K562 (cell line): ENCODE measurements at regions not wholly inside any gene's neighbourhood (a gene's known extent, or its start where the extent isn't known, plus 50 kb on each side); places are given as distances from the start of the nearest gene placed in this dataset.
A peak's percentile ranks its signal among the peaks of the same experiment; 100 is the strongest.

Experiments
- ATF3 ChIP-seq, 2 experiments: fragments of 450-650 bp in 1 of 2; sonication (generic) in 1 of 2; formaldehyde crosslinking in 1 of 2; IDR thresholded peaks in 1 of 2; conservative IDR thresholded peaks in 1 of 2; 2 replicates each; pipeline versions ENCODE4 v1.6.1 to v1.8.1; 2016 to 2023; ENCODE audit warnings: mild to moderate bottlenecking in 2 of 2, moderate library complexity in 2 of 2, inconsistent platforms in 1 of 2, missing genetic modification reagents in 1 of 2
- CBFA2T3 ChIP-seq: fragments of 450-650 bp; IDR thresholded peaks from 2 replicates; pipeline ENCODE4 v1.6.1; 2017
- CBX1 ChIP-seq: sonication (generic); IDR thresholded peaks from 2 replicates; pipeline ENCODE4 v1.6.1; 2016; ENCODE audit warnings: antibody characterized with exemption, low read depth, mild to moderate bottlenecking
- CHCHD3 ChIP-seq: fragments of 250-450 bp; sonication (Bioruptor Pico); IDR thresholded peaks from 2 replicates; pipeline ENCODE4 v2.1.2; 2022; ENCODE audit warnings: mild to moderate bottlenecking
- DNMT1 ChIP-seq: fragments of 450-650 bp; IDR thresholded peaks from 2 replicates; pipeline ENCODE4 v1.6.1; 2016; ENCODE audit warnings: antibody characterized with exemption, mild to moderate bottlenecking
- FOXP4 ChIP-seq: sonication (generic); formaldehyde crosslinking; IDR thresholded peaks from 2 replicates; pipeline ENCODE4 v1.8.0; 2022; ENCODE audit warnings: mild to moderate bottlenecking, missing genetic modification reagents, borderline replicate concordance
- HMG20A ChIP-seq: fragments of 450-650 bp; formaldehyde crosslinking; conservative IDR thresholded peaks from 2 replicates; pipeline ENCODE4 v1.4.0; 2020; ENCODE audit warnings: mild to moderate bottlenecking, mixed read lengths
- HMG20B ChIP-seq: fragments of 250-450 bp; sonication (Bioruptor Pico); IDR thresholded peaks from 2 replicates; pipeline ENCODE4 v1.5.0; 2021; ENCODE audit warnings: mild to moderate bottlenecking
- MLLT1 ChIP-seq, 2 experiments: fragments of 450-650 bp; IDR thresholded peaks; 2 replicates each; pipeline ENCODE4 v1.6.1; 2016
- NFRKB ChIP-seq: fragments of 450-650 bp; IDR thresholded peaks from 2 replicates; pipeline ENCODE4 v1.6.1; 2016; ENCODE audit warnings: low read depth
- NFYB ChIP-seq: IDR thresholded peaks from 2 replicates; pipeline ENCODE4 v1.6.1; 2011; ENCODE audit warnings: mild to moderate bottlenecking, moderate library complexity; ENCODE audit not compliant: insufficient read length; ENCODE audit errors: extremely low read depth
- NR4A1 ChIP-seq, 2 experiments: fragments of 250-450 bp in 1 of 2; fragments of 450-650 bp in 1 of 2; sonication (Bioruptor Pico) in 1 of 2; IDR thresholded peaks; 2 replicates each; pipeline versions ENCODE4 v1.4.0 to v1.6.1; 2016 to 2020; ENCODE audit warnings: mild to moderate bottlenecking in 2 of 2, missing compliant biosample characterization in 1 of 2, missing genetic modification characterization in 1 of 2, moderate library complexity in 1 of 2
- RB1 ChIP-seq: fragments of 450-650 bp; IDR thresholded peaks from 2 replicates; pipeline ENCODE4 v1.6.1; 2017; ENCODE audit warnings: low read depth, mild to moderate bottlenecking
- SETDB1 ChIP-seq: IDR thresholded peaks from one replicate; pipeline ENCODE4 v1.6.1; 2012; ENCODE audit warnings: low read length, control low read depth, inconsistent platforms
- SP1 ChIP-seq: sonication (generic); formaldehyde crosslinking; IDR thresholded peaks from 2 replicates; pipeline ENCODE4 v1.8.1; 2022; ENCODE audit warnings: mild to moderate bottlenecking, missing genetic modification reagents
- TAL1 ChIP-seq: fragments of 450-650 bp; IDR thresholded peaks from 2 replicates; pipeline ENCODE4 v1.6.1; 2016; ENCODE audit warnings: mild to moderate bottlenecking
- TEAD1 ChIP-seq, 2 experiments: fragments of 450-650 bp in 1 of 2; sonication (generic) in 1 of 2; formaldehyde crosslinking; IDR thresholded peaks; 2 replicates each; pipeline versions ENCODE4 v1.4.0 to v1.8.0; 2020 to 2022; ENCODE audit warnings: mild to moderate bottlenecking in 2 of 2, missing genetic modification reagents in 1 of 2
- TSHZ1 ChIP-seq: fragments of 250-450 bp; sonication (Bioruptor Pico); IDR thresholded peaks from 2 replicates; pipeline ENCODE4 v1.4.0; 2020; ENCODE audit warnings: mild to moderate bottlenecking, moderate library complexity
- ZNF3 ChIP-seq: fragments of 250-450 bp; sonication (Bioruptor Pico); IDR thresholded peaks from 2 replicates; pipeline ENCODE4 v1.5.0; 2021; ENCODE audit warnings: mild to moderate bottlenecking, moderate library complexity
- ZNF311 ChIP-seq: fragments of 250-450 bp; sonication (Bioruptor Pico); IDR thresholded peaks from 2 replicates; pipeline ENCODE4 v1.4.0; 2020; ENCODE audit warnings: mild to moderate bottlenecking, moderate library complexity
- ZNF644 ChIP-seq: fragments of 200-800 bp; sonication (Bioruptor generic); IDR thresholded peaks from 2 replicates; pipeline ENCODE4 v1.6.1; 2016; ENCODE audit warnings: low read depth, missing genetic modification characterization, missing compliant biosample characterization
- ZNF778 ChIP-seq: fragments of 450-650 bp; formaldehyde crosslinking; IDR thresholded peaks from 2 replicates; pipeline ENCODE4 v1.4.0; 2020; ENCODE audit warnings: mild to moderate bottlenecking, moderate library complexity

- TF ChIP-seq RB1: peak; percentile 27; the same call in 1 of the 2 replicates
- TF ChIP-seq DNMT1: no peak
- TF ChIP-seq NFYB: no peak
- no peak for TF ChIP-seq ZNF644
- TF ChIP-seq FOXP4 (CRISPR knock-in tag): no peak
- TF ChIP-seq HMG20A (CRISPR knock-in tag): no peak
- TF ChIP-seq SP1 (CRISPR knock-in tag): no peak; the same call in 1 of the 2 replicates
- TF ChIP-seq CHCHD3: no peak
- TF ChIP-seq TAL1: no peak; the same call in 1 of the 2 replicates
- TF ChIP-seq TEAD1 (CRISPR knock-in tag; IDR thresholded peaks at IDR 0.05): no peak
- TF ChIP-seq NR4A1 (CRISPR knock-in tag; IDR thresholded peaks at IDR 0.05): no peak
- no peak for TF ChIP-seq NR4A1 (tag; IDR thresholded peaks at IDR 0.05)
- no peak; the same call in 1 of the 2 replicates for TF ChIP-seq CBX1
- peak; percentile 18 to 63; a peak in 1 of 4 replicates for TF ChIP-seq MLLT1 (IDR thresholded peaks at IDR 0.05)
- no peak for TF ChIP-seq SETDB1
- TF ChIP-seq CBFA2T3: peak; percentile 50
- no peak for TF ChIP-seq NFRKB
- no peak for TF ChIP-seq ZNF311 (CRISPR knock-in tag)
- no peak for TF ChIP-seq ZNF3 (CRISPR knock-in tag)
- TF ChIP-seq TSHZ1 (CRISPR knock-in tag): no peak
- TF ChIP-seq ATF3 (IDR thresholded peaks at IDR 0.05): peak; percentile 98
- TF ChIP-seq ATF3 (CRISPR knock-in tag; conservative IDR thresholded peaks at IDR 0.05): peak; percentile 99
- TF ChIP-seq ZNF778 (CRISPR knock-in tag): no peak
- no peak for TF ChIP-seq HMG20B (CRISPR knock-in tag)
Observed at GRCh38 chr1:166730299-166730888, 108.9 kb upstream of the POGK start (continued).
